Thoracic aorta (tissue), 2 donors: ENCODE measurements at regions not wholly inside any gene's neighbourhood (a gene's known extent, or its start where the extent isn't known, plus 50 kb on each side); places are given as distances from the start of the nearest gene placed in this dataset.

Experiments
- ATAC-seq: fragments of 150-250 bp; one replicate; pipeline ENCODE4 v1.8.0; 2017; ENCODE audit warnings: low read depth; ENCODE audit not compliant: insufficient number of reproducible peaks, low FRiP score
- DNase-seq: peaks from one replicate; pipeline ENCODE4 v3.0.0-alpha.2; 2020; ENCODE audit warnings: low spot score
- H3K27ac ChIP-seq, 2 donors: fragments of 200-600 bp; sonication (generic); 1 replicate in 1 of 2; 2 replicates in 1 of 2; pipeline ENCODE4 v1.5.1; 2016; ENCODE audit warnings: mild to moderate bottlenecking in 2 of 2, moderate library complexity in 2 of 2
- H3K27me3 ChIP-seq: fragments of 200-600 bp; sonication (generic); replicated peaks from 2 replicates; pipeline ENCODE4 v1.6.0; 2016; ENCODE audit warnings: mild to moderate bottlenecking; ENCODE audit not compliant: insufficient read depth
- H3K36me3 ChIP-seq: fragments of 200-600 bp; sonication (generic); one replicate; pipeline ENCODE4 v1.5.1; 2016
- H3K4me1 ChIP-seq, 2 donors: fragments of 200-600 bp; sonication (generic); 1 replicate in 1 of 2; 2 replicates in 1 of 2; pipeline versions ENCODE4 v1.5.1 to v1.6.0; 2016; ENCODE audit warnings: low read depth in 2 of 2, mild to moderate bottlenecking in 1 of 2; ENCODE audit not compliant: control insufficient read depth in 1 of 2
- H3K4me3 ChIP-seq: fragments of 200-600 bp; sonication (generic); 2 replicates; pipeline ENCODE4 v1.5.1; 2016; ENCODE audit warnings: mild to moderate bottlenecking
- H3K9me3 ChIP-seq: fragments of 200-600 bp; sonication (generic); 2 replicates; pipeline ENCODE4 v1.5.1; 2016
- CTCF ChIP-seq: fragments of 200-600 bp; sonication (generic); IDR thresholded peaks from one replicate; pipeline ENCODE4 v1.5.1; 2019; ENCODE audit warnings: antibody characterized with exemption

GRCh38 chr2:180128861-180129260 lies 121.8 kb upstream of the CWC22 start:
- ATAC-seq = no peak
- H3K9me3 ChIP-seq = no peaks in the 10 kb centered on the region
- no peak for DNase-seq

GRCh38 chr2:180125245-180125962 lies 118.3 kb upstream of the CWC22 start:
- no peaks in the 10 kb centered on the region for H3K36me3 ChIP-seq
- TF ChIP-seq CTCF = no peak
- no peaks in the 10 kb centered on the region for H3K4me1 ChIP-seq
- DNase-seq (no peak), ATAC-seq (no peak)
- no peak overlapping the region for H3K4me3 ChIP-seq
- H3K27ac ChIP-seq = no peak overlapping the region
- no peaks in the 10 kb centered on the region for H3K9me3 ChIP-seq
- H3K27me3 ChIP-seq = no peaks in the 10 kb centered on the region

More at GRCh38 chr2:180128861-180129260, 121.8 kb upstream of the CWC22 start:
- Histone ChIP-seq H3K27me3 (no peaks in the 10 kb centered on the region), H3K4me1 (no peaks in the 10 kb centered on the region), H3K27ac (no peak overlapping the region), H3K4me3 (no peak overlapping the region), H3K36me3 (no peaks in the 10 kb centered on the region)
- TF ChIP-seq CTCF = no peak

GRCh38 chr2:180124273-180125139 lies 117.4 kb upstream of the CWC22 start:
- H3K9me3 ChIP-seq = no peaks in the 10 kb centered on the region
- H3K27ac ChIP-seq = no peak overlapping the region
- ATAC-seq (no peak), DNase-seq (no peak)
- no peaks in the 10 kb centered on the region for H3K36me3 ChIP-seq
- no peak for TF ChIP-seq CTCF
- H3K4me1 ChIP-seq = no peaks in the 10 kb centered on the region
- no peaks in the 10 kb centered on the region for H3K27me3 ChIP-seq
- H3K4me3 ChIP-seq = no peak overlapping the region

GRCh38 chr2:180122874-180123273 lies 115.8 kb upstream of the CWC22 start:
- no peak for DNase-seq
- H3K4me3 ChIP-seq = no peak overlapping the region
- no peak for TF ChIP-seq CTCF
- ATAC-seq = no peak
- H3K4me1 ChIP-seq = no peaks in the 10 kb centered on the region
- no peaks in the 10 kb centered on the region for H3K27me3 ChIP-seq
- H3K9me3 ChIP-seq = no peaks in the 10 kb centered on the region
- H3K27ac ChIP-seq = no peak overlapping the region
- H3K36me3 ChIP-seq = no peaks in the 10 kb centered on the region

- H3K4me3 ChIP-seq = no peak overlapping the region
- H3K27ac ChIP-seq = no peak overlapping the region
- H3K27me3 ChIP-seq = no peaks in the 10 kb centered on the region
- no peaks in the 10 kb centered on the region for H3K9me3 ChIP-seq
- DNase-seq = no peak
- TF ChIP-seq CTCF = no peak
- H3K36me3 ChIP-seq = no peaks in the 10 kb centered on the region
- no peaks in the 10 kb centered on the region for H3K4me1 ChIP-seq
- ATAC-seq = no peak
These were observed 108.6 kb upstream of the CWC22 start for GRCh38 chr2:180115675-180116074.
